Neural cell (in vitro differentiated cells): ENCODE measurements at regions not wholly inside any gene's neighbourhood (a gene's known extent, or its start where the extent isn't known, plus 50 kb on each side); places are given as distances from the start of the nearest gene placed in this dataset.

Experiments used
- H2AFZ ChIP-seq: fragments of 200-600, 300-800 bp; sonication (generic), shearing (Covaris generic); 2 replicates; pipeline ENCODE4 v1.6.0; 2014; ENCODE audit warnings: low read depth, mild to moderate bottlenecking, antibody characterized with exemption, low read length, moderate library complexity
- H3F3A ChIP-seq: fragments of 200-600 bp; shearing (Covaris generic); 2 replicates; pipeline ENCODE4 v1.6.1; 2016; ENCODE audit warnings: mild to moderate bottlenecking, moderate library complexity, mixed read lengths, antibody characterized with exemption, low read length; ENCODE audit not compliant: insufficient read depth, poor library complexity, severe bottlenecking
- H3K27ac ChIP-seq: fragments of 200-600, 300-800 bp; sonication (generic), shearing (Covaris generic); 2 replicates; pipeline ENCODE4 v1.5.1; 2014; ENCODE audit warnings: mild to moderate bottlenecking, low read length, moderate library complexity
- H3K27me3 ChIP-seq: fragments of 300-800, 200-600 bp; sonication (generic), shearing (Covaris generic); 2 replicates; pipeline ENCODE4 v1.6.0; 2014; ENCODE audit warnings: mild to moderate bottlenecking, low read depth, low read length, moderate library complexity; ENCODE audit not compliant: insufficient read depth
- H3K36me3 ChIP-seq: fragments of 300-800, 200-600 bp; sonication (generic), shearing (Covaris generic); 2 replicates; pipeline ENCODE4 v1.5.1; 2014; ENCODE audit warnings: mild to moderate bottlenecking, antibody characterized with exemption, low read length, moderate library complexity; ENCODE audit not compliant: insufficient read depth
- H3K4me2 ChIP-seq: fragments of 300-800, 200-600 bp; sonication (generic), shearing (Covaris generic); 2 replicates; pipeline ENCODE4 v1.6.0; 2014; ENCODE audit warnings: mild to moderate bottlenecking, low read length
- H3K4me3 ChIP-seq: fragments of 300-800, 200-600 bp; sonication (generic), shearing (Covaris generic); 2 replicates; pipeline ENCODE4 v1.5.1; 2014; ENCODE audit warnings: mild to moderate bottlenecking, low read length, moderate library complexity
- H3K79me2 ChIP-seq: fragments of 200-600 bp; shearing (Covaris generic); replicated peaks from 2 replicates; pipeline ENCODE4 v1.6.0; 2014; ENCODE audit warnings: mild to moderate bottlenecking, low read length, moderate library complexity; ENCODE audit not compliant: insufficient read depth
- H3K9ac ChIP-seq: fragments of 300-800, 200-600 bp; sonication (generic), shearing (Covaris generic); 2 replicates; pipeline ENCODE4 v1.6.1; 2016; ENCODE audit warnings: mild to moderate bottlenecking, low read length, mixed read lengths
- H3K9me2 ChIP-seq: fragments of 200-600 bp; shearing (Covaris generic); 2 replicates; pipeline ENCODE4 v1.6.1; 2016; ENCODE audit warnings: mild to moderate bottlenecking, low read length, mixed read lengths; ENCODE audit not compliant: insufficient read depth
- H3K9me3 ChIP-seq: fragments of 200-600, 300-800 bp; sonication (generic), shearing (Covaris generic); 2 replicates; pipeline ENCODE4 v1.6.1; 2016; ENCODE audit warnings: mild to moderate bottlenecking, mixed run types, low read length, moderate library complexity, mixed read lengths
- H4K20me1 ChIP-seq: fragments of 200-600 bp; shearing (Covaris generic); 2 replicates; pipeline ENCODE4 v1.6.1; 2016; ENCODE audit warnings: mild to moderate bottlenecking, mixed run types; ENCODE audit not compliant: insufficient read depth
- CTCF ChIP-seq: fragments of 450-650 bp; IDR thresholded peaks from 2 replicates; pipeline ENCODE4 v1.5.1; 2014; ENCODE audit warnings: antibody characterized with exemption, mild to moderate bottlenecking, moderate library complexity; ENCODE audit not compliant: poor library complexity, severe bottlenecking
- EP300 ChIP-seq: fragments of 450-650 bp; conservative IDR thresholded peaks from 2 replicates; pipeline ENCODE4 v1.6.1; 2014; ENCODE audit warnings: antibody characterized with exemption, mild to moderate bottlenecking, moderate library complexity; ENCODE audit not compliant: poor library complexity, severe bottlenecking
- EZH2 ChIP-seq: fragments of 200-600, 300-800 bp; shearing (Covaris generic), sonication (generic); IDR thresholded peaks from 2 replicates; pipeline ENCODE4 v1.6.1; 2014; ENCODE audit warnings: antibody characterized with exemption, low read length, borderline replicate concordance, mild to moderate bottlenecking; ENCODE audit not compliant: insufficient read depth, poor library complexity, severe bottlenecking
- MXI1 ChIP-seq: fragments of 450-650 bp; conservative IDR thresholded peaks from 2 replicates; pipeline ENCODE4 v1.6.1; 2014; ENCODE audit warnings: antibody characterized with exemption, mild to moderate bottlenecking; ENCODE audit not compliant: poor library complexity, severe bottlenecking
- POLR2AphosphoS5 ChIP-seq: IDR thresholded peaks from 2 replicates; pipeline ENCODE4 v1.6.1; 2012
- RAD21 ChIP-seq: fragments of 450-650 bp; conservative IDR thresholded peaks from 2 replicates; pipeline ENCODE4 v1.6.1; 2014; ENCODE audit warnings: antibody characterized with exemption, mild to moderate bottlenecking, moderate library complexity
- REST ChIP-seq: IDR thresholded peaks from 2 replicates; pipeline ENCODE4 v1.6.1; 2012; ENCODE audit warnings: borderline replicate concordance
- SMC3 ChIP-seq: fragments of 450-650 bp; conservative IDR thresholded peaks from 2 replicates; pipeline ENCODE4 v1.6.1; 2014; ENCODE audit warnings: antibody characterized with exemption, mild to moderate bottlenecking, moderate library complexity; ENCODE audit not compliant: poor library complexity
- TAF1 ChIP-seq: IDR thresholded peaks from 2 replicates; pipeline ENCODE4 v1.6.1; 2012; ENCODE audit warnings: low read depth

GRCh38 chr5:99589424-99589823 lies 660.6 kb upstream of the CHD1 start:
- H2AFZ ChIP-seq, result no peak overlapping the region
- H3K27ac ChIP-seq, result no peak overlapping the region
- no peak overlapping the region for H3K4me2 ChIP-seq
- no peaks in the 10 kb centered on the region for H3K9me3 ChIP-seq
- no peaks in the 10 kb centered on the region for H3K27me3 ChIP-seq
- H3K4me3 ChIP-seq, result no peak overlapping the region
- H4K20me1 ChIP-seq, result no peaks in the 10 kb centered on the region
- H3K9ac ChIP-seq, result no peak overlapping the region
- H3K9me2 ChIP-seq, result no peaks in the 10 kb centered on the region
- no peaks in the 10 kb centered on the region for H3K36me3 ChIP-seq
- no peak for TF ChIP-seq SMC3
- no peak for TF ChIP-seq CTCF
- TF ChIP-seq EZH2, result no peak
- TF ChIP-seq REST, result no peak
- TF ChIP-seq EP300, result no peak
- no peak for TF ChIP-seq RAD21
- no peak for TF ChIP-seq POLR2AphosphoS5
- no peak for TF ChIP-seq TAF1
- TF ChIP-seq MXI1, result no peak
- no peaks in the 10 kb centered on the region for H3F3A ChIP-seq
- H3K79me2 ChIP-seq, result no peaks in the 10 kb centered on the region

GRCh38 chr5:99587983-99588382 lies 659.2 kb upstream of the CHD1 start:
- TF ChIP-seq SMC3 (no peak), EP300 (no peak), CTCF (no peak), REST (no peak), MXI1 (no peak), TAF1 (no peak), EZH2 (no peak), POLR2AphosphoS5 (no peak), RAD21 (no peak)
- H3F3A ChIP-seq, result no peaks in the 10 kb centered on the region
- H3K9me2 ChIP-seq, result no peaks in the 10 kb centered on the region
- H2AFZ ChIP-seq, result no peak overlapping the region
- H3K4me3 ChIP-seq, result no peak overlapping the region
- no peaks in the 10 kb centered on the region for H3K9me3 ChIP-seq
- H3K36me3 ChIP-seq, result no peaks in the 10 kb centered on the region
- H3K4me2 ChIP-seq, result no peak overlapping the region
- H3K27me3 ChIP-seq, result no peaks in the 10 kb centered on the region
- H4K20me1 ChIP-seq, result no peaks in the 10 kb centered on the region
- H3K9ac ChIP-seq, result no peak overlapping the region
- no peaks in the 10 kb centered on the region for H3K79me2 ChIP-seq
- H3K27ac ChIP-seq, result no peak overlapping the region
